ENCODE measurements at regions not wholly inside any gene's neighbourhood (a gene's known extent, or its start where the extent isn't known, plus 50 kb on each side); places are given as distances from the start of the nearest gene placed in this dataset.

DNA sequence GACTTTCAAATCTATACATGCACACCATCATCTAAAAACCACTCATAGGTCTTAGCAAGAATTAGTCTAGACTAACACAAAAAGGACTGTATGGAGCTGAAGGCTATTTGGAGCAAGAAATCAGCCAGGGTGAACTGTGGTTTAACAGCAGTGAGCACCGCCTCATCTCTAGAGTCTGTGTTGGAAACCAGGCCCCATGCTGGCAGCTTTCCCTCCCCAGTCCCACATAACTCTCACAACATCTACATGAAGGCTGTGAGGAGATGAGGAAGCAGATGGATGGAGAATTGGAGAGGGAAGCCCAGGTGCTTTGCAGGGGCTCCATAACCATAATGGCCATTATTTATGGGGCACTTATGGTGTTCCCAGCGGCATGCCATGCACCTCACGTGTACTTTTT lies 133.2 kb upstream of the TOPAZ1 start:
- H3K4me3 ChIP-seq (ENCODE audit: low read length): no peak overlapping the region

DNA sequence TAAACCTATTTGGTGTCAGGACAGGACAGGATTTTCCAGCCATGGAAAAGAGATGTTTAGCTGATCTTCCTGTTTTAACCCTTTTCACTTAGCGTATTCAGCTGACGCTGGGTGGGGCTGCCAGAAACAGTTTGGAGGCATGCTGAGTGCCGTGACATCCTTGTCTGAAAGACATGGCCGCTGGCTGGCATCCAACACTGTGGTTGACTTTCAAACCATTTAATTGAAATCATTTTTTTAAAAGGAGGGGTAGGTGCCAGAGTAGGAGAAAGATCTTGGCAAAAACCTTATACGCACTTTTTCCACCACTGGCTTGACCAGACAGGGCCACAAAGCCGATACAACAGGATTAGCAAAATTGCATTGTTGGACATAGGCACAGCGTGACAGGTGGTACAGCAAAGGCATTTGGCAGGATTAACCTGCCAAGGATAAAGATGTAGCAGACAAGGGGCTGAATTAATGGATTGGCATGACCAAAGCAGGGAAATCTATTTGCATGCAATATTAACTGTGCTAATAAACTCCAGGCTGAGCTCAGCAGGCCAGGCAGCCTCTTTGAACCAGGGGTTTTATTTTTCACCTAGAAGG lies 131.8 kb upstream of the TOPAZ1 start:
- H3K4me1 ChIP-seq (ENCODE audit: insufficient read depth, low read length): no peaks in the 10 kb centered on the region
- H3K27me3 ChIP-seq (ENCODE audit: insufficient read depth, low read length): no peaks in the 10 kb centered on the region
- no peak overlapping the region for H3K4me3 ChIP-seq (ENCODE audit: low read length)
- no peaks in the 10 kb centered on the region for H3K9me3 ChIP-seq (ENCODE audit: low read depth, low read length)

More for the DNA sequence above, 133.2 kb upstream of the TOPAZ1 start:
- Histone ChIP-seq H3K4me1 (ENCODE audit: insufficient read depth, low read length) (no peaks in the 10 kb centered on the region), H3K9me3 (ENCODE audit: low read depth, low read length) (no peaks in the 10 kb centered on the region), H3K27me3 (ENCODE audit: insufficient read depth, low read length) (no peaks in the 10 kb centered on the region)

DNA sequence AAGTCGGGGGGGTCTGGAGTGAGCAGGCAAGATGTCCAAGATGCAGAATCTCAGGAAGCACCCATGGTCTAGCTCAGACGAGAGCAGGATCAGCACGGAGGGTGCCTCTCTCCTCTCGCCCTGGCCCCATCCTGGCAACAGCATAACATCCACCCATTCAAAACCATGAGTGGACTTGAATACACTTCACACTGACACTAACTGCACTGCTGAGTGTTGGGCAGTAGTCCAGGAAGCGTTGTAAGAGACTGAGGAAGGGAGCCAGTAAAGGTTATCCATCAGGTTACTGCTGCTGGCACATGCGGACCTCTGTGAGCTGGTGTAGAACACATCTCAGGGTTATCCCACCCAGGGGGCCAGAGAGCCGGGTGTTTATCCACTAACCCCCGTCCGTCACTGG lies 131.0 kb upstream of the TOPAZ1 start:
- Histone ChIP-seq H3K4me3 (ENCODE audit: low read length) (no peak overlapping the region), H3K9me3 (ENCODE audit: low read depth, low read length) (no peaks in the 10 kb centered on the region), H3K4me1 (ENCODE audit: insufficient read depth, low read length) (no peaks in the 10 kb centered on the region), H3K27me3 (ENCODE audit: insufficient read depth, low read length) (no peaks in the 10 kb centered on the region)

DNA sequence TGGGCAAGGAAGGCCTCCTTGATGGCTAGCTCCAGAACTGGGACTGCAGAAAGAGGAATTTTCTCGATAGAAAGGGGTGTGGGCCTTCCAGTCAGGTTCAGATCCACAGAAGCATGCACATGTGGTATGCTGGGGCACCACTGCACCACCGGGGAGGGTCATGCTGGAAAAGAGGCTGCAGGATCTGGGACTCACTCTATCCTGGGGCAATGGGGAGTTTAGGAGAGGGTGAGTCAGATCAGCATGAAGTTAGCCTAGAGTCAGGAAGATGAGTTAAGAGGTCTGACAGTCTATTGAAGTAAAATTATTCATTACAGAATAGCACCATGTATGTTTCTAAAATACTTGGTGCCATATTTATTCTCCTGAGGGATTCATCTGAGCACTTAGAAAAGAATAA lies 130.2 kb upstream of the TOPAZ1 start:
- Histone ChIP-seq H3K9me3 (ENCODE audit: low read depth, low read length) (no peaks in the 10 kb centered on the region), H3K4me1 (ENCODE audit: insufficient read depth, low read length) (no peaks in the 10 kb centered on the region), H3K4me3 (ENCODE audit: low read length) (no peak overlapping the region), H3K27me3 (ENCODE audit: insufficient read depth, low read length) (no peaks in the 10 kb centered on the region)

DNA sequence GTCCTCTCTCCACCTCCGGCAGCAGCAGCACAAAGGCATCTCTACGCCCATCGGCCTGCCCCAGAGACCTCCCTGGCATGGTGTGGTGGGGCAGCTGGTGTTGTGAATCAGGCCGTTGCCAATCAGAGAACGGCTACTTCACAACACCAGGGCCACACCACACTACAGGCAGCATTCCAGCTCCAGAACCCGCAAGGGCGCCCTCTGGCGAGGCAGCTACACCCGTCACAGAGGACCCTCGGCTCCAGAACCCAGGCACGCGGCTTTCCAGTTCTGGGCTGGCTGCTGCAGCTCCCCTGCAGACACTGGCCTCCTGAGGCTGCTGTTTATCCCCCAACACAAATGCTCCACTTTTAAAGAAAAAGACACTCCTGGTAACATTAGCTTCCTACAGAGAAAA lies 127.5 kb upstream of the TOPAZ1 start:
- Histone ChIP-seq H3K9me3 (ENCODE audit: low read depth, low read length) (no peaks in the 10 kb centered on the region), H3K4me3 (ENCODE audit: low read length) (no peak overlapping the region), H3K27me3 (ENCODE audit: insufficient read depth, low read length) (no peaks in the 10 kb centered on the region), H3K4me1 (ENCODE audit: insufficient read depth, low read length) (no peaks in the 10 kb centered on the region)

DNA sequence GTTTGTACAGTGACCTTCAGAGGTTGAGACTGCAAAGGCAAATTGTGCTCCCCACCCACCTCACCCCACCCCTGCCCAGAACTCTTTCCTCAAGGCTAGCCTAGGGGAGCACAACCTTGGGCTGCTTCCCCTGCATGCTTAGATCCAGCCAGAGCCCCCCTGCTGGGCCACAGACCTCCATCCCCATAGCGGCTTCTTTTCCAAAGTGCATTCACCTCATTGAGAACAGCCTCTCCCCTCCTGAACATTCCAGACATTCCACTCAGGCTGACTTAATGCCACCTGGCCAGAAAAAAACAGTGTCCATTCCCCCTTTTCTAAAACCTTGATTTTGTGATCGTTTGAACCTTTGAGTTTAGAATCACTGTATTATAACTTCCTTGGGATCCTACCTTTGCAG lies 124.4 kb upstream of the TOPAZ1 start:
- Histone ChIP-seq H3K4me1 (ENCODE audit: insufficient read depth, low read length) (no peaks in the 10 kb centered on the region), H3K9me3 (ENCODE audit: low read depth, low read length) (no peaks in the 10 kb centered on the region), H3K27me3 (ENCODE audit: insufficient read depth, low read length) (no peaks in the 10 kb centered on the region), H3K4me3 (ENCODE audit: low read length) (no peak overlapping the region)

DNA sequence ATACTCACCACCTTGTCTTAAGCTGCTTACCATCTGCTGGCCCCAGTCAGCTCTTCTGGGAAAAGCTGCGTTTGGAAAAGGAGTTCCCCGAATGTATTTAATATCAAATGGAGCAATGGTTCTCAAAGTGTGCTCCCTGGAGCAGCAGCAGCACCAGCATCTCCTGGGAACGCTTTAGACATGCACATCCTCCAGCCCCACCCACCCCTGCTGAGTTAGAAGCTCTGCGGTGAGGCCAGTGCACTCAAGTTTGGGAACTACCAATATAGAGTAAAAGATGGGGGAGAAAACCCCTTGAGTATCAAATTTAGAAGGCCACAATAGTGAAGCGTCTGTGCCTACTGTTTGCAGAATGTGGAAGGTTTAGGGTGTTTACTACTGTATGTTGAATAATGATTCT lies 124.0 kb upstream of the TOPAZ1 start:
- no peaks in the 10 kb centered on the region for H3K27me3 ChIP-seq (ENCODE audit: insufficient read depth, low read length)
- H3K9me3 ChIP-seq (ENCODE audit: low read depth, low read length): no peaks in the 10 kb centered on the region
- no peaks in the 10 kb centered on the region for H3K4me1 ChIP-seq (ENCODE audit: insufficient read depth, low read length)
- H3K4me3 ChIP-seq (ENCODE audit: low read length): no peak overlapping the region

DNA sequence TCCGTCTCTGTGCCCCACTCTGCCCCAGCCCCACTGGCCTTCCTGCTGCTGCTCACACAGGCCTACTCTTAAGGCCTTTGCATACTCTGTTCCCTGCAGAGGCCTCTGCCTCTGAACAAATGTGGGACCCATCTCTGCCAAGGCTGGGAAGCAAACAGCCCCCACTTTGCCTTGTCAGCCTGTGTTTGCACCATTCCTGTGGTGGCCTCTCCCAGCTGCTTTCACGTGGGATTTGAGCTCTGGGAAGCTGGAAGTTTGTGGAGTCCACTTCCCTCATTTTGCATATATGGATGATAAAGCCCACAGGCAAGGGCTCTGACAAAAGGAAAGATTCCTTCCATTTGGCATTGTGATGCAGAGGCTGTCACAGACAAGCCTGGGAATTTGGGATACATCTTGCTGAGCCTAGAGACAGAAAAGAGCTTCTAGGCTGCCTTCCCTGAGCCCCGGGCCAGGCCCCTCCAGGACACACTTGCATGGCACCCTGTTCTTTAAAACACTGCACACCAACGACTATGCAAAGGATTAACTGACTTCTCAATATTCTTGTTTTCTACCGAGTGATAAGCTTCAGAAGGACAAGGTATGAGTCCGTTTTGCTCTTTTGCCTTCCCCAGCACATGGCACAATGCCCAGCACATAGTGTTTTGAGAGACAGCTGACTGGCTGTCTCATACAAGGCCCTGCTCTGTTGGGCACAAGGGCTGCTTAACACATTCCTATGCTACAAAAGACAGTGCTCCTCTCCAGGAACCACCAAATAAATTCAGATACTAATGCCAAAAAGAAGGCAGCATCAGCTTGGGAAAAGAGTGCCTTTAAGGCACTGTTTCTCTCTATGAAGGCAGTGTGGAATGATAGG lies 120.7 kb upstream of the TOPAZ1 start:
- H3K27me3 ChIP-seq (ENCODE audit: insufficient read depth, low read length): no peaks in the 10 kb centered on the region
- no peaks in the 10 kb centered on the region for H3K9me3 ChIP-seq (ENCODE audit: low read depth, low read length)
- no peak overlapping the region for H3K4me3 ChIP-seq (ENCODE audit: low read length)
- H3K4me1 ChIP-seq (ENCODE audit: insufficient read depth, low read length): no peaks in the 10 kb centered on the region

DNA sequence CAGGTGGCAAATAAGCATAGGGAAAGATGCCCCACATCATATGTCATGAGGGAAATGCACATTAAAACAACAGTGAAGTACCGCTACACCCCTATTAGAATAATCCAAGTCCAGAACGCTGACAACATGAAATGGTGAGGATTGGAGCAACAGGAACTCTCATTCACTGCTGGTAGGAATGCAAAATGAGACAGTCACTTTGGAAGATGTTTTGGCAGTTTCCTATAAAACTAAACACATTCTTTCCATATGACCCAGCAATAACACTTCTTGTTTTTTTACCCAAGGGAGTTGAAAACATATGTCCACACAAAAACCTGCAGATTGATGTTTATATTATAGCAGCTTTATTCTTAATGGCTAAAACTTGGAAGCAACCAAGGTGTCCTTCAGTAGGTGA lies 116.4 kb upstream of the TOPAZ1 start:
- Histone ChIP-seq H3K9me3 (ENCODE audit: low read depth, low read length) (no peaks in the 10 kb centered on the region), H3K4me1 (ENCODE audit: insufficient read depth, low read length) (no peaks in the 10 kb centered on the region), H3K4me3 (ENCODE audit: low read length) (no peak overlapping the region), H3K27me3 (ENCODE audit: insufficient read depth, low read length) (no peaks in the 10 kb centered on the region)

DNA sequence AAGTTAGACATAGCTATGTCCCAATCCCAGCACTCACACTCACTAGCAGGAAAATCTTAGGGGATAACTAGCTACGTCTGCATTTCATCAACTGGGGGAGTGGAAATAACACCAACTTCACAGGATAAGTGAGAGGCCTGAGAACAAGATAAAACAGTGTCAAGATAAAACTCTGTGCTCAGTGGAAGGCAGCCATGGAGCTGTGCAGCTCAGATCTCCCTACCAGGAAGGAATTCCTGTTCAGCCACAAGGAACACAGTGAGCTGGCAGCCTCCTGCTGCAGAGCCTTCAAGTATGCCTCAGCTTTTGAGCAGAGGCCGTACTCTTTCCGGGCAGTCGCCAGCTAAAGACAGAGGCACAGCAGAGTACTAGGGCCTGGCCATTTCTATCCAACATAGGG lies 115.8 kb upstream of the TOPAZ1 start:
- Histone ChIP-seq H3K4me3 (ENCODE audit: low read length) (no peak overlapping the region), H3K9me3 (ENCODE audit: low read depth, low read length) (no peaks in the 10 kb centered on the region), H3K4me1 (ENCODE audit: insufficient read depth, low read length) (no peaks in the 10 kb centered on the region), H3K27me3 (ENCODE audit: insufficient read depth, low read length) (no peaks in the 10 kb centered on the region)

DNA sequence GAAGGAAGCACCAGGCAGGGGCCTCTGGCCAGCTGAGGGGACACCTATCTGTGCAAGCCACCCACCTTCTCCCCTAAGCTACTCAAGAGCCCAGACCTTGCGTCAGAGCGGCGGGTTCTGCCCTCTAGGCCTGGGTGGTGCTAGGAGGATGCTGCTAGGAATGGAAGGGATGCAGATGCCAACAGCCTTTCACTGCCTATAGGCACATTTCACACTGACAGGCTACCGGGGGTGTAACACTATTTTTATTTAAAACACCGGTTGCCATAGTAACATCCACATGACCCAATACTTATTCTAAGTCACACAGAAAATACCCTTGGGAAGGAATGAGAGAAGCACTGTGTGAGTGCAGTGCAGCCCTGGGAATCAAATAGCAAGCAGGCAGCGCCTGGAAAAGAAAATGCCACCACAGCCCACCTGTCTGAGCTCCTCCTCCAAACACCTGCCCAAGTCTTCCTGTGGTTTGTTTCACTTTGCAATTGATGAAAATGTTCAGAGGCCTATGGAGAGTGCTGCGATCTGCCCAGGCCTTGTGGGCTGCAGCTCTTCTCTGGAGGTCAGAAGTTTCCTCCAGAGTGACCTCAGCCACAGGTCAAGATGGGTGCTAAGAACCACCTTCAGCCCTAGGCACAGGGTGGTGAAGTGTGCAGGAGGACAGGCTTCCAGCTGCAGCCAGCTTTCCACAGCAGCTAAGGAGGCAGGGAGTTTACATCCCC lies 113.5 kb upstream of the TOPAZ1 start:
- Histone ChIP-seq H3K4me3 (ENCODE audit: low read length) (no peak overlapping the region), H3K27me3 (ENCODE audit: insufficient read depth, low read length) (no peaks in the 10 kb centered on the region), H3K9me3 (ENCODE audit: low read depth, low read length) (no peaks in the 10 kb centered on the region), H3K4me1 (ENCODE audit: insufficient read depth, low read length) (no peaks in the 10 kb centered on the region)

DNA sequence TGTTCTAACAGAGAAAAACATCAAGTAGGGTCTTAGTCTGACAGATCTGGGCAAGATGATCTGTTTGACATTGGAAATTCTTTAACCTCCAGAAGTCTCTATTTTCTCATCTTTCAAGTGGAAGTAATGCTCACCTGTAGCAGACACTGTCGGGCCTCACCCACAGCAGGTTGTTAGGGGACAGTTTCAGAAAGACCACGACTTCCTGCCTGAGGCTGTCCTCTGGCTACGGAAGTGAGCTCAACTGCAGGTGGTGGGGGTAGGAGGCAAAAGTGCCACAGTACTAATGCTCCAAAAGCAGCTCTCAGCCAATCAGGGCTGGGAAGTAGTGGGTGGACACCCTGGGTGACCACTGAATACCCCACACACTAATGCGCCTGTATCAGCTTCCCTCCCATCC lies 111.4 kb upstream of the TOPAZ1 start:
- Histone ChIP-seq H3K27me3 (ENCODE audit: insufficient read depth, low read length) (no peaks in the 10 kb centered on the region), H3K9me3 (ENCODE audit: low read depth, low read length) (no peaks in the 10 kb centered on the region), H3K4me1 (ENCODE audit: insufficient read depth, low read length) (no peaks in the 10 kb centered on the region), H3K4me3 (ENCODE audit: low read length) (no peak overlapping the region)

DNA sequence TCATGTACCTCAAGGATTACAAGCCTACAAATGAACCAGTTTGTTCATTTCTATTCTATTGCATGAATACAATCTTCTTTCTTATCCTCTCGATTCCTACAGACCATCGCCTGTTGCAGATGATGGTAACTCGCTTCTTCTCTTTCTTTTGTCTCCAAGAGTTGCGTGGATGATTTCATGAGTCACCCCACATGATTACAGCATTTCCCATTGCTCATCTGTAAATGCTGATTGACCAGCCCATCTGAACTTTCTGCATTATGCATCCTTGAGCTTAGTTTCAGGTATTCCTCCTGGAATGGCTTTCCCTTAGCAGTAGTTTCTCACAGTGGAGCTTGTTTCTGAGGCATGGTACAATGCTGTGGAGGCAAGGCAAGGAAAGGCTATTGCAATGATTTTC lies 109.6 kb upstream of the TOPAZ1 start:
- no peaks in the 10 kb centered on the region for H3K27me3 ChIP-seq (ENCODE audit: insufficient read depth, low read length)
- H3K9me3 ChIP-seq (ENCODE audit: low read depth, low read length): no peaks in the 10 kb centered on the region
- H3K4me1 ChIP-seq (ENCODE audit: insufficient read depth, low read length): no peaks in the 10 kb centered on the region
- H3K4me3 ChIP-seq (ENCODE audit: low read length): no peak overlapping the region

DNA sequence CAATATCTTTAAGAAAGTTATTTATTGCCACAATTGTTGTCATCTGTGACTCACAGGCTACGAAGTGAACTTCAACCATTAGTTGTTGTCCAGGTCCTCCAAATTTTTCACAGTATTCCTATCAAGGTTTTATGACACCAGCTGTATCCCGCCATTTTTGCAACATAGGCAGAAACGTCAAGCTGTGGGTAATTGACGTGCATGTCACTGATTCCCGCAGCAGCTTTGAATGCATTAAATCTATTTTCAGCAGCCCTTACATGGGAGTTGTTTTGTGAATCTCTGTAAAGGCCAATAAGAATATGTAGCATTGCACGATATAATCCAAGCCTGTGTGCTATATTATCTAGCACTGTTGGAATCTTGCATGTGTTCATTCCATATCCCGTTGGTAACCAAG lies 109.1 kb upstream of the TOPAZ1 start:
- no peak overlapping the region for H3K4me3 ChIP-seq (ENCODE audit: low read length)

DNA sequence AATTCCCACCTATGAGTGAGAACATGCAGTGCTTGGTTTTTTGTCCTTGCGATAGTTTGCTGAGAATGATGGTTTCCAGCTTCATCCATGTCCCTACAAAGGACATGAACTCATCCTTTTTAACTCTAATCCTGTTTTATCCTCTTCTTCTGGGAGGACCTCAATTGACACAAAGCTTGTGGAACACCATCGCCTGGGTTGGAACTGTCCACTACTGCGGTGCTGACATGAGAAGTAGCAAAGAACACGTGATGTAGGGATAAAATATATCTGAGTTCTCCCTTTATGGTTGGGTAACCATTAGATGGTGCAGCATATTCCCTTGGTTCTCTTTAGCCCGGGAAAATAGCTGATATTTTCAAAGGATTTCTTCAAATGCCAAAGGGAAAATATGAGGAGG lies 105.3 kb upstream of the TOPAZ1 start:
- Histone ChIP-seq H3K9me3 (ENCODE audit: low read depth, low read length) (no peaks in the 10 kb centered on the region), H3K4me1 (ENCODE audit: insufficient read depth, low read length) (no peaks in the 10 kb centered on the region), H3K27me3 (ENCODE audit: insufficient read depth, low read length) (no peaks in the 10 kb centered on the region), H3K4me3 (ENCODE audit: low read length) (no peak overlapping the region)

More for the DNA sequence above, 109.1 kb upstream of the TOPAZ1 start:
- Histone ChIP-seq H3K4me1 (ENCODE audit: insufficient read depth, low read length) (no peaks in the 10 kb centered on the region), H3K9me3 (ENCODE audit: low read depth, low read length) (no peaks in the 10 kb centered on the region), H3K27me3 (ENCODE audit: insufficient read depth, low read length) (no peaks in the 10 kb centered on the region)
